Neural progenitor cell (in vitro differentiated cells): ENCODE measurements at regions not wholly inside any gene's neighbourhood (a gene's known extent, or its start where the extent isn't known, plus 50 kb on each side); places are given as distances from the start of the nearest gene placed in this dataset.
"Not testable (repeated sequence)": the region's sequence is repeated elsewhere in the genome, so short reads cannot be mapped to it uniquely, and the experiment has no call there.

Experiments used
- DNase-seq: peaks from one replicate; pipeline ENCODE4 v3.0.0-alpha.2; 2016; ENCODE audit warnings: low spot score
- H2AFZ ChIP-seq: fragments of 200-600 bp; sonication (generic); replicated peaks from 2 replicates; pipeline ENCODE4 v1.6.1; 2016; ENCODE audit warnings: antibody characterized with exemption
- H3F3A ChIP-seq: fragments of 200-600 bp; sonication (generic); 2 replicates; pipeline ENCODE4 v1.6.1; 2016; ENCODE audit warnings: antibody characterized with exemption, low read depth
- H3K27ac ChIP-seq: fragments of 200-600 bp; sonication (generic); 2 replicates; pipeline ENCODE4 v1.5.1; 2016; ENCODE audit warnings: mild to moderate bottlenecking
- H3K27me3 ChIP-seq: fragments of 200-600 bp; sonication (generic); 2 replicates; pipeline ENCODE4 v1.6.1; 2016; ENCODE audit warnings: mild to moderate bottlenecking, moderate library complexity
- H3K36me3 ChIP-seq: fragments of 200-600 bp; sonication (generic); 2 replicates; pipeline ENCODE4 v1.5.1; 2016
- H3K4me1 ChIP-seq: fragments of 200-600 bp; sonication (generic); 2 replicates; pipeline ENCODE4 v1.6.1; 2016; ENCODE audit warnings: mixed run types
- H3K4me2 ChIP-seq: fragments of 200-600 bp; sonication (generic); 2 replicates; pipeline ENCODE4 v1.6.1; 2016
- H3K4me3 ChIP-seq: fragments of 200-600 bp; sonication (generic); 2 replicates; pipeline ENCODE4 v1.5.1; 2016
- H3K79me2 ChIP-seq: fragments of 200-600 bp; sonication (generic); 2 replicates; pipeline ENCODE4 v1.6.1; 2016; ENCODE audit warnings: low read depth
- H3K9ac ChIP-seq: fragments of 200-600 bp; sonication (generic); 2 replicates; pipeline ENCODE4 v1.6.1; 2016
- H3K9me3 ChIP-seq: fragments of 200-600 bp; sonication (generic); 2 replicates; pipeline ENCODE4 v1.5.1; 2016; ENCODE audit warnings: low read depth
- H4K20me1 ChIP-seq: fragments of 200-600 bp; sonication (generic); 2 replicates; pipeline ENCODE4 v1.6.1; 2016; ENCODE audit warnings: low read depth
- H3K27ac Mint-ChIP-seq: 3 replicates; pipeline ENCODE4 v1.8.0; 2021; ENCODE audit warnings: mixed read lengths
- H3K27me3 Mint-ChIP-seq: 2 replicates; pipeline ENCODE4 v1.8.0; 2022; ENCODE audit warnings: low read depth, mild to moderate bottlenecking, inconsistent platforms, moderate library complexity, mixed read lengths; ENCODE audit not compliant: insufficient read depth
- H3K36me3 Mint-ChIP-seq: 3 replicates; pipeline ENCODE4 v1.8.0; 2021; ENCODE audit warnings: mixed read lengths
- H3K4me1 Mint-ChIP-seq: 3 replicates; pipeline ENCODE4 v1.8.0; 2021; ENCODE audit warnings: mixed read lengths
- H3K4me3 Mint-ChIP-seq: 3 replicates; pipeline ENCODE4 v1.8.0; 2021; ENCODE audit warnings: mild to moderate bottlenecking, moderate library complexity, mixed read lengths
- H3K9me3 Mint-ChIP-seq: 3 replicates; pipeline ENCODE4 v1.8.0; 2020; ENCODE audit warnings: mixed read lengths
- EZH2 ChIP-seq: fragments of 200-600 bp; sonication (generic); IDR thresholded peaks from 2 replicates; pipeline ENCODE4 v1.6.1; 2017; ENCODE audit warnings: antibody characterized with exemption, mild to moderate bottlenecking, moderate library complexity
- EZH2phosphoT487 ChIP-seq: fragments of 200-600 bp; sonication (generic); IDR thresholded peaks from 2 replicates; pipeline ENCODE4 v1.6.1; 2017; ENCODE audit warnings: antibody characterized with exemption
- TF ChIP-seq, protein P1 (sequence below): fragments of 200-600 bp; sonication (generic); IDR thresholded peaks from 2 replicates; pipeline ENCODE4 v1.5.1; 2017; ENCODE audit warnings: antibody characterized with exemption, mild to moderate bottlenecking

GRCh38 chr6:4336778-4337442, 201.5 kb upstream of the ECI2 start:
- Mint-ChIP-seq H3K27ac (peak overlapping the region; percentile 26), H3K36me3 (no peaks in the 10 kb centered on the region), H3K4me1 (peaks cover 2% of the 10 kb centered on the region), H3K4me3 (no peak overlapping the region), H3K9me3 (peaks cover 7% of the 10 kb centered on the region), H3K27me3 (no peaks in the 10 kb centered on the region)
- no peak overlapping the region for H3K4me3 ChIP-seq
- no peaks in the 10 kb centered on the region for H3F3A ChIP-seq
- H3K4me1 ChIP-seq, result no peaks in the 10 kb centered on the region
- DNase-seq, result no peak
- no peaks in the 10 kb centered on the region for H4K20me1 ChIP-seq
- H3K36me3 ChIP-seq, result no peaks in the 10 kb centered on the region
- no peak for TF ChIP-seq EZH2
- TF ChIP-seq, protein P1, sequence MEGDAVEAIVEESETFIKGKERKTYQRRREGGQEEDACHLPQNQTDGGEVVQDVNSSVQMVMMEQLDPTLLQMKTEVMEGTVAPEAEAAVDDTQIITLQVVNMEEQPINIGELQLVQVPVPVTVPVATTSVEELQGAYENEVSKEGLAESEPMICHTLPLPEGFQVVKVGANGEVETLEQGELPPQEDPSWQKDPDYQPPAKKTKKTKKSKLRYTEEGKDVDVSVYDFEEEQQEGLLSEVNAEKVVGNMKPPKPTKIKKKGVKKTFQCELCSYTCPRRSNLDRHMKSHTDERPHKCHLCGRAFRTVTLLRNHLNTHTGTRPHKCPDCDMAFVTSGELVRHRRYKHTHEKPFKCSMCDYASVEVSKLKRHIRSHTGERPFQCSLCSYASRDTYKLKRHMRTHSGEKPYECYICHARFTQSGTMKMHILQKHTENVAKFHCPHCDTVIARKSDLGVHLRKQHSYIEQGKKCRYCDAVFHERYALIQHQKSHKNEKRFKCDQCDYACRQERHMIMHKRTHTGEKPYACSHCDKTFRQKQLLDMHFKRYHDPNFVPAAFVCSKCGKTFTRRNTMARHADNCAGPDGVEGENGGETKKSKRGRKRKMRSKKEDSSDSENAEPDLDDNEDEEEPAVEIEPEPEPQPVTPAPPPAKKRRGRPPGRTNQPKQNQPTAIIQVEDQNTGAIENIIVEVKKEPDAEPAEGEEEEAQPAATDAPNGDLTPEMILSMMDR, result no peak
- no peak for TF ChIP-seq EZH2phosphoT487
- no peak overlapping the region for H3K27ac ChIP-seq
- no peaks in the 10 kb centered on the region for H3K27me3 ChIP-seq
- no peak overlapping the region for H3K9ac ChIP-seq
- no peak overlapping the region for H2AFZ ChIP-seq
- H3K9me3 ChIP-seq, result no peaks in the 10 kb centered on the region
- no peaks in the 10 kb centered on the region for H3K79me2 ChIP-seq
- H3K4me2 ChIP-seq, result no peak overlapping the region

DNA sequence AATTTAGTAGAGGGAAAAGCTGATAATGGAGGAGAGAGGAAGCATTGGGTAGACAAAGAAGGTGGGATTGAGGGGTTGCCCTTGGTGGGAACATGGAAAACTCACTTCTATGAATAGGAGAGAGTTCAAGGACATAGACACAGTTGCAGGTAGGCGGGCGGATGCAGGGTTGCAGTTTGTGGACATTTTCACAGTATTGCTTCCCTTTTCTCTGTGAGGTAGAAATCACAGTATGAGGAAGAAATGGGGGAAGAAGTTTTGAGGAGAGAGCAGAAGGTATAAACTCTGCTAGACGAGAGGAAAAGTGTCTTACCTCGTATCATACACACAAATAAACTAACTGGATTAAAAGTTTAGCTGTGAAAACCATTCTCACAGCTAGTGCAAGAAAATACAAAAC, 200.7 kb upstream of the ECI2 start:
- DNase-seq, result no peak
- H3K9me3 Mint-ChIP-seq, result peaks cover 7% of the 10 kb centered on the region
- no peaks in the 10 kb centered on the region for H3K79me2 ChIP-seq

GRCh38 chr6:4334158-4334740, 198.9 kb upstream of the ECI2 start:
- H3K27me3 Mint-ChIP-seq, result not testable (repeated sequence)

More for the DNA sequence above, 200.7 kb upstream of the ECI2 start:
- Histone ChIP-seq H3K27me3 (no peaks in the 10 kb centered on the region), H3K36me3 (no peaks in the 10 kb centered on the region), H3K9me3 (no peaks in the 10 kb centered on the region), H3K9ac (no peak overlapping the region), H4K20me1 (no peaks in the 10 kb centered on the region), H3K4me3 (no peak overlapping the region), H3K4me2 (no peak overlapping the region), H3K27ac (no peak overlapping the region), H3K4me1 (no peaks in the 10 kb centered on the region), H2AFZ (no peak overlapping the region), H3F3A (no peaks in the 10 kb centered on the region)
- peaks cover 2% of the 10 kb centered on the region for H3K4me1 Mint-ChIP-seq
- H3K4me3 Mint-ChIP-seq, result no peak overlapping the region
- H3K27me3 Mint-ChIP-seq, result no peaks in the 10 kb centered on the region
- H3K36me3 Mint-ChIP-seq, result no peaks in the 10 kb centered on the region
- TF ChIP-seq EZH2, result no peak
- TF ChIP-seq, protein P1, result no peak
- TF ChIP-seq EZH2phosphoT487, result no peak
- H3K27ac Mint-ChIP-seq, result no peak overlapping the region

DNA sequence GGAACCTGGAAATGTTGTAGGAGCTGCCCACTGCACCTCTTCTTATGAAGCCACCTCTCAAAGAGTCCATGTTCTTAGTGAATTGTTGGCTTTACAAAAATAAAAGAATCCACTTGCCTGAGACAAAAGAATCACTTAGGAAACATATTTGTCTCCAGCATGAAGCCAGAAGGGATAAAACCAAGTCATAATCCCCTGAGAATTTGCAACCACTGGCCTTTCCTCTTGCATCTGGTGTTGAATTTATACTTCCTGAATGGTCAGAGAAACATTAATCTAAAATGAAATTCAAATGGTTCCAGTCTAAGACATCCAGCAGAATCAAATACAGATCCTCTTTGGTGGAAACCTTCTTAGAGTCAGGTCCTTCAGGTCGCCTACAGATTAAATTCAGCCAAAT, 192.5 kb upstream of the ECI2 start:
- Mint-ChIP-seq H3K4me1 (no peaks in the 10 kb centered on the region), H3K9me3 (peaks cover 2% of the 10 kb centered on the region), H3K36me3 (no peaks in the 10 kb centered on the region), H3K4me3 (no peak overlapping the region), H3K27me3 (no peaks in the 10 kb centered on the region), H3K27ac (no peak overlapping the region)
- Histone ChIP-seq H3K4me1 (no peaks in the 10 kb centered on the region), H3K4me3 (no peak overlapping the region), H4K20me1 (no peaks in the 10 kb centered on the region), H3K9me3 (no peaks in the 10 kb centered on the region), H3K36me3 (no peaks in the 10 kb centered on the region), H3K4me2 (no peak overlapping the region), H3F3A (no peaks in the 10 kb centered on the region), H3K27me3 (no peaks in the 10 kb centered on the region), H3K27ac (no peak overlapping the region), H2AFZ (no peak overlapping the region), H3K9ac (no peak overlapping the region), H3K79me2 (no peaks in the 10 kb centered on the region)
- TF ChIP-seq, protein P1, result no peak
- no peak for TF ChIP-seq EZH2
- DNase-seq, result no peak

More at GRCh38 chr6:4334158-4334740, 198.9 kb upstream of the ECI2 start:
- H3K9me3 ChIP-seq, H3K27me3 ChIP-seq, H3K79me2 ChIP-seq, H3K9ac ChIP-seq, H3K4me1 Mint-ChIP-seq, H3K36me3 ChIP-seq, H3K36me3 Mint-ChIP-seq, H3K9me3 Mint-ChIP-seq, H3F3A ChIP-seq, H3K4me1 ChIP-seq, H4K20me1 ChIP-seq, H3K27ac ChIP-seq, H3K4me3 Mint-ChIP-seq, H3K27ac Mint-ChIP-seq: not testable (repeated sequence)
- H3K4me3 ChIP-seq, result peak overlapping the region; percentile 35
- peak; percentile 57 for DNase-seq
- peak overlapping the region; percentile 73 for H3K4me2 ChIP-seq
- H2AFZ ChIP-seq, result peak overlapping the region; percentile 87
